OCI-LY1 (cell line): ENCODE measurements at regions not wholly inside any gene's neighbourhood (a gene's known extent, or its start where the extent isn't known, plus 50 kb on each side); places are given as distances from the start of the nearest gene placed in this dataset.

ENCODE experiments used
- EZH2 ChIP-seq: fragments of 200-600 bp; sonication (generic), shearing (Covaris generic); IDR thresholded peaks from 2 replicates; pipeline ENCODE4 v1.8.0; 2017; ENCODE audit warnings: borderline replicate concordance, mixed run types, mild to moderate bottlenecking, antibody characterized with exemption, low read length, moderate library complexity, mixed read lengths
- TF ChIP-seq, protein P1 (sequence below): fragments of 200-600 bp; sonication (generic), shearing (Covaris generic); IDR thresholded peaks from 2 replicates; pipeline ENCODE4 v1.5.1; 2017; ENCODE audit warnings: mild to moderate bottlenecking, antibody characterized with exemption, low read length, moderate library complexity, mixed read lengths

- TF ChIP-seq, protein P1, sequence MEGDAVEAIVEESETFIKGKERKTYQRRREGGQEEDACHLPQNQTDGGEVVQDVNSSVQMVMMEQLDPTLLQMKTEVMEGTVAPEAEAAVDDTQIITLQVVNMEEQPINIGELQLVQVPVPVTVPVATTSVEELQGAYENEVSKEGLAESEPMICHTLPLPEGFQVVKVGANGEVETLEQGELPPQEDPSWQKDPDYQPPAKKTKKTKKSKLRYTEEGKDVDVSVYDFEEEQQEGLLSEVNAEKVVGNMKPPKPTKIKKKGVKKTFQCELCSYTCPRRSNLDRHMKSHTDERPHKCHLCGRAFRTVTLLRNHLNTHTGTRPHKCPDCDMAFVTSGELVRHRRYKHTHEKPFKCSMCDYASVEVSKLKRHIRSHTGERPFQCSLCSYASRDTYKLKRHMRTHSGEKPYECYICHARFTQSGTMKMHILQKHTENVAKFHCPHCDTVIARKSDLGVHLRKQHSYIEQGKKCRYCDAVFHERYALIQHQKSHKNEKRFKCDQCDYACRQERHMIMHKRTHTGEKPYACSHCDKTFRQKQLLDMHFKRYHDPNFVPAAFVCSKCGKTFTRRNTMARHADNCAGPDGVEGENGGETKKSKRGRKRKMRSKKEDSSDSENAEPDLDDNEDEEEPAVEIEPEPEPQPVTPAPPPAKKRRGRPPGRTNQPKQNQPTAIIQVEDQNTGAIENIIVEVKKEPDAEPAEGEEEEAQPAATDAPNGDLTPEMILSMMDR, result no peak
- no peak for TF ChIP-seq EZH2
These were observed 252.4 kb downstream of the NUF2 start for GRCh38 chr1:163574119-163574518.
